ENCODE measurements at regions not wholly inside any gene's neighbourhood (a gene's known extent, or its start where the extent isn't known, plus 50 kb on each side); places are given as distances from the start of the nearest gene placed in this dataset.

DNA sequence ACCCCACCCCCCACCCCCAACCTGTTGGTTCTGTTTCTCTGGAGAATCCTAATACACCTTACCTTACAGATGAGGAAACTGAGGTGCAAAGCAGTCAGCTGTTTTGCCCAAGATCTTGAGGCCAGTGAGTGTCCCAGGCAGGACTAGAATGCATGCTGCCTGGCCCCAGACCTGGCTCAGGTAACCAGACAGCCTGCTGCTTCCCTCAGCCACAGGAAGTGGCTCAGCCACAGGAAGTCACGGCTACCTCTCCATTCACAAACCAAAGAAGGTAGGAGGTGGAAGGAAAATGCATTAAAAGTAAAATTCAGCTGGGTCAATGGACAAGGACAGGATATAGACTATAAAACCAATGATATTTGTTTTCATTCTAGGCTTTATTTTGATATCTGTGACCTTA lies 517.6 kb downstream of the CD83 start:
- TF ChIP-seq TAF1 (IDR thresholded peaks at IDR 0.05; ENCODE audit: borderline replicate concordance, insufficient read depth, low read length) (no peak), POLR2AphosphoS5 (IDR thresholded peaks at IDR 0.05; ENCODE audit: low read depth, low read length) (no peak), SIN3A (IDR thresholded peaks at IDR 0.05; ENCODE audit: borderline replicate concordance, insufficient read depth, low read length) (no peak), FOXP2 (optimal IDR thresholded peaks at IDR 0.05; ENCODE audit: borderline replicate concordance, extremely low read depth, extremely low read length, insufficient read depth) (no peak)
- TF ChIP-seq, protein P1, sequence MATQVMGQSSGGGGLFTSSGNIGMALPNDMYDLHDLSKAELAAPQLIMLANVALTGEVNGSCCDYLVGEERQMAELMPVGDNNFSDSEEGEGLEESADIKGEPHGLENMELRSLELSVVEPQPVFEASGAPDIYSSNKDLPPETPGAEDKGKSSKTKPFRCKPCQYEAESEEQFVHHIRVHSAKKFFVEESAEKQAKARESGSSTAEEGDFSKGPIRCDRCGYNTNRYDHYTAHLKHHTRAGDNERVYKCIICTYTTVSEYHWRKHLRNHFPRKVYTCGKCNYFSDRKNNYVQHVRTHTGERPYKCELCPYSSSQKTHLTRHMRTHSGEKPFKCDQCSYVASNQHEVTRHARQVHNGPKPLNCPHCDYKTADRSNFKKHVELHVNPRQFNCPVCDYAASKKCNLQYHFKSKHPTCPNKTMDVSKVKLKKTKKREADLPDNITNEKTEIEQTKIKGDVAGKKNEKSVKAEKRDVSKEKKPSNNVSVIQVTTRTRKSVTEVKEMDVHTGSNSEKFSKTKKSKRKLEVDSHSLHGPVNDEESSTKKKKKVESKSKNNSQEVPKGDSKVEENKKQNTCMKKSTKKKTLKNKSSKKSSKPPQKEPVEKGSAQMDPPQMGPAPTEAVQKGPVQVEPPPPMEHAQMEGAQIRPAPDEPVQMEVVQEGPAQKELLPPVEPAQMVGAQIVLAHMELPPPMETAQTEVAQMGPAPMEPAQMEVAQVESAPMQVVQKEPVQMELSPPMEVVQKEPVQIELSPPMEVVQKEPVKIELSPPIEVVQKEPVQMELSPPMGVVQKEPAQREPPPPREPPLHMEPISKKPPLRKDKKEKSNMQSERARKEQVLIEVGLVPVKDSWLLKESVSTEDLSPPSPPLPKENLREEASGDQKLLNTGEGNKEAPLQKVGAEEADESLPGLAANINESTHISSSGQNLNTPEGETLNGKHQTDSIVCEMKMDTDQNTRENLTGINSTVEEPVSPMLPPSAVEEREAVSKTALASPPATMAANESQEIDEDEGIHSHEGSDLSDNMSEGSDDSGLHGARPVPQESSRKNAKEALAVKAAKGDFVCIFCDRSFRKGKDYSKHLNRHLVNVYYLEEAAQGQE (IDR thresholded peaks at IDR 0.05; ENCODE audit: insufficient read depth in 1 of 2, low read depth in 2 of 2, low read length in 2 of 2): no peak
